ENCODE measurements at regions not wholly inside any gene's neighbourhood (a gene's known extent, or its start where the extent isn't known, plus 50 kb on each side); places are given as distances from the start of the nearest gene placed in this dataset.

GRCh38 chr1:227374846-227375245, 56.6 kb upstream of the CDC42BPA start:
- DNase-seq (ENCODE audit: low read depth) = no peak

GRCh38 chr1:227372726-227373130, 54.4 kb upstream of the CDC42BPA start:
- DNase-seq (ENCODE audit: low read depth) = peak; percentile 19

GRCh38 chr1:227370533-227371254, 52.4 kb upstream of the CDC42BPA start:
- peak; percentile 19 for DNase-seq (ENCODE audit: low read depth)

- no peak for DNase-seq (ENCODE audit: low read depth)
Observed at GRCh38 chr1:227369102-227369760, 50.9 kb upstream of the CDC42BPA start.
